ENCODE measurements at regions not wholly inside any gene's neighbourhood (a gene's known extent, or its start where the extent isn't known, plus 50 kb on each side); places are given as distances from the start of the nearest gene placed in this dataset.

DNA sequence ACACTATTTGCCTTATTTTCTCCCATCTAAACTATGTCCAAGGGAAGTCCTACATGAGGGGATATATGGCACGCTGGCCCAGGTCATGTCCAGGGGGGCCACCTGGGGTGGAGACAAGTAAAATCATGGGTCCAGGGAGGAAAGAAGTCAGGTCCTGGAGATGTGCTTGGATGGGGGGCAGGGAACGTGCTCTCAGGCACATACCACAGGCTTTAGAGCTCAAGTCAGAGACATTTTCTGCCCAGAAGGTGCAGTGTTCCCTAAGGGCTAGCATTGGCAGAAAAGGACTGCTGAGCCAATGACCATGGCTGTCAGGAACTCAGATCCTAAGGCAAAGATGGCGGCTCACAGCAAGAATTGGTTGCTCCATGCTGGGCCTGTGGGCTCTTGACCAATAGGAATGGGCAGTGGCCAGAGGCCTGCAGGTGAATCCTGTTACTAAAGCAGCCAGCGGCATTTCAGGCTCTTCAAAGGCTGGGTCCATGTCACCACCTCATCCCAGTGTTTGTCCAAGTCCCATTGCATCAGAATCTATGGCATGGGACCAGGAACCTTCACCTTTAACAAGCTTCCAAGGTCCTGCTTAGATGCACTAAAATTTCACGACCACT lies 175.0 kb downstream of the RPLP1 start:
- no peaks in the 10 kb centered on the region for H3K79me2 ChIP-seq (ENCODE audit: insufficient read depth)
- ChIA-PET POLR2A (no interaction called here), CTCF (no interaction called here)
- H3K27me3 ChIP-seq (ENCODE audit: insufficient read depth), result peaks cover 15% of the 10 kb centered on the region
- H3K4me3 ChIP-seq (ENCODE audit: low read depth in 2 of 2, low read length in 1 of 2), result no peak overlapping the region
- no peak for DNase-seq
- no peaks in the 10 kb centered on the region for H3K9me2 ChIP-seq
- no peak overlapping the region for H3K4me2 ChIP-seq
- H3K27ac ChIP-seq (ENCODE audit: low read depth in 2 of 2, low read length in 1 of 2), result no peak overlapping the region
- no peak overlapping the region for H2AFZ ChIP-seq (ENCODE audit: low read depth)
- 37% methylated on average over 4 of the region's 5 CpGs for WGBS (ENCODE audit: low lambda C conversion rate)
- peaks cover 0 to 9% of the 10 kb centered on the region in 2 experiments; a peak in 1 of 4 replicates for H3K4me1 ChIP-seq (ENCODE audit: control insufficient read depth in 1 of 2, insufficient read depth in 2 of 2, low read depth in 1 of 2, low read length in 1 of 2)
- H3F3A ChIP-seq (replicated peaks; ENCODE audit: insufficient read depth), result no peaks in the 10 kb centered on the region
- H3K9me3 ChIP-seq, result no peaks in the 10 kb centered on the region
- no peaks in the 10 kb centered on the region for H3K36me3 ChIP-seq (replicated peaks in 1 of 2; ENCODE audit: control insufficient read depth in 1 of 2, insufficient read depth in 2 of 2, low read length in 1 of 2)
- no peak for TF ChIP-seq RAD21 (IDR thresholded peaks at IDR 0.05; ENCODE audit: low read length)
- TF ChIP-seq NRF1 (IDR thresholded peaks at IDR 0.05; ENCODE audit: low read depth, low read length), result no peak
- TF ChIP-seq EZH2phosphoT487 (IDR thresholded peaks at IDR 0.05; ENCODE audit: borderline replicate concordance, low read depth), result no peak
- no peak for TF ChIP-seq MEF2A (IDR thresholded peaks at IDR 0.05; ENCODE audit: borderline replicate concordance, low read depth)
- TF ChIP-seq, protein P1, sequence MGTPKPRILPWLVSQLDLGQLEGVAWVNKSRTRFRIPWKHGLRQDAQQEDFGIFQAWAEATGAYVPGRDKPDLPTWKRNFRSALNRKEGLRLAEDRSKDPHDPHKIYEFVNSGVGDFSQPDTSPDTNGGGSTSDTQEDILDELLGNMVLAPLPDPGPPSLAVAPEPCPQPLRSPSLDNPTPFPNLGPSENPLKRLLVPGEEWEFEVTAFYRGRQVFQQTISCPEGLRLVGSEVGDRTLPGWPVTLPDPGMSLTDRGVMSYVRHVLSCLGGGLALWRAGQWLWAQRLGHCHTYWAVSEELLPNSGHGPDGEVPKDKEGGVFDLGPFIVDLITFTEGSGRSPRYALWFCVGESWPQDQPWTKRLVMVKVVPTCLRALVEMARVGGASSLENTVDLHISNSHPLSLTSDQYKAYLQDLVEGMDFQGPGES (IDR thresholded peaks at IDR 0.05; ENCODE audit: low read depth, low read length), result no peak
- TF ChIP-seq, protein P2, sequence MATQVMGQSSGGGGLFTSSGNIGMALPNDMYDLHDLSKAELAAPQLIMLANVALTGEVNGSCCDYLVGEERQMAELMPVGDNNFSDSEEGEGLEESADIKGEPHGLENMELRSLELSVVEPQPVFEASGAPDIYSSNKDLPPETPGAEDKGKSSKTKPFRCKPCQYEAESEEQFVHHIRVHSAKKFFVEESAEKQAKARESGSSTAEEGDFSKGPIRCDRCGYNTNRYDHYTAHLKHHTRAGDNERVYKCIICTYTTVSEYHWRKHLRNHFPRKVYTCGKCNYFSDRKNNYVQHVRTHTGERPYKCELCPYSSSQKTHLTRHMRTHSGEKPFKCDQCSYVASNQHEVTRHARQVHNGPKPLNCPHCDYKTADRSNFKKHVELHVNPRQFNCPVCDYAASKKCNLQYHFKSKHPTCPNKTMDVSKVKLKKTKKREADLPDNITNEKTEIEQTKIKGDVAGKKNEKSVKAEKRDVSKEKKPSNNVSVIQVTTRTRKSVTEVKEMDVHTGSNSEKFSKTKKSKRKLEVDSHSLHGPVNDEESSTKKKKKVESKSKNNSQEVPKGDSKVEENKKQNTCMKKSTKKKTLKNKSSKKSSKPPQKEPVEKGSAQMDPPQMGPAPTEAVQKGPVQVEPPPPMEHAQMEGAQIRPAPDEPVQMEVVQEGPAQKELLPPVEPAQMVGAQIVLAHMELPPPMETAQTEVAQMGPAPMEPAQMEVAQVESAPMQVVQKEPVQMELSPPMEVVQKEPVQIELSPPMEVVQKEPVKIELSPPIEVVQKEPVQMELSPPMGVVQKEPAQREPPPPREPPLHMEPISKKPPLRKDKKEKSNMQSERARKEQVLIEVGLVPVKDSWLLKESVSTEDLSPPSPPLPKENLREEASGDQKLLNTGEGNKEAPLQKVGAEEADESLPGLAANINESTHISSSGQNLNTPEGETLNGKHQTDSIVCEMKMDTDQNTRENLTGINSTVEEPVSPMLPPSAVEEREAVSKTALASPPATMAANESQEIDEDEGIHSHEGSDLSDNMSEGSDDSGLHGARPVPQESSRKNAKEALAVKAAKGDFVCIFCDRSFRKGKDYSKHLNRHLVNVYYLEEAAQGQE (IDR thresholded peaks at IDR 0.05; ENCODE audit: low read depth, low read length), result no peak
- no peak for TF ChIP-seq TEAD4 (IDR thresholded peaks at IDR 0.05; ENCODE audit: borderline replicate concordance, insufficient read depth)
- TF ChIP-seq TAF1 (IDR thresholded peaks at IDR 0.05; ENCODE audit: borderline replicate concordance, low read depth, low read length), result no peak
- TF ChIP-seq JUND (IDR thresholded peaks at IDR 0.05), result no peak
- no peak for TF ChIP-seq CHD2 (IDR thresholded peaks at IDR 0.05; ENCODE audit: low read length, partially characterized antibody)
- no peak for TF ChIP-seq RXRA (IDR thresholded peaks at IDR 0.05; ENCODE audit: borderline replicate concordance, low read depth)
- TF ChIP-seq POLR2AphosphoS5 (IDR thresholded peaks at IDR 0.05; ENCODE audit: low read depth, low read length), result no peak
- TF ChIP-seq RFX5 (IDR thresholded peaks at IDR 0.05; ENCODE audit: low read length), result no peak
- no peak for TF ChIP-seq SIN3A (IDR thresholded peaks at IDR 0.05; ENCODE audit: borderline replicate concordance, low read depth, low read length)
- H3K9ac ChIP-seq, result no peak overlapping the region
- no peaks in the 10 kb centered on the region for H4K20me1 ChIP-seq (ENCODE audit: insufficient read depth)

Data from SK-N-SH (cell line).